ENCODE measurements at regions not wholly inside any gene's neighbourhood (a gene's known extent, or its start where the extent isn't known, plus 50 kb on each side); places are given as distances from the start of the nearest gene placed in this dataset.

DNA sequence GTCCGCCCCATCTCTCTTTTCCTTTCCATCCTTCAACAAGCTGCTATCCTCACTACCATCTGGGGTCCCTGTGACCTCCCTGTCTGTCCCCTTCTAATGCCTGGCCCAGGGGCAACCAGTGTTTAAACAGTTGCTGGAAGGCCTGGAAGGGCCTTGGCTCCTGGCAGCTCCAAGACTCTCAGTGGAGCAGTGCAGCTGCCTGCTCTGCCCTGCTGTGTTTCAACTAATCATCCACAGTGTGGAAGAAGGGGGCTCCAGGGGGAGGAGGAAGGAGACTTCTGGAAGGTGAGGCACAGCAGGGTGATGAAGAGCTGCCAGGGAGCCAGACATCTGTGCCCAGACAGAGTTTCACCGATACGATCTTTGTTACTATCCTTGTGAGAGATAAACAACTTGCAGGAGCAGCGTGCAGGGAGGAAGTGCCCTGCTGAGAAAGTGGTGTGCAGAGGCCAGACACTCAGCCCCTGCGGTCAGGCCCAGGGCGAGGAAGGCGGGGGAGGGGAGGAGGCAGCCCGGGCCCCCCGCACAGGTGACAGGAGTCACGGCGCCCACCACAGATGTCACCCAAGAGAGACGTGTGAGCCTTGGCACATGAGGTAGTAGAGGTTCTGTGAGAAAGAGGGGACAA, 1061.8 kb downstream of the BCL11B start:
- H3K9me1 ChIP-seq (ENCODE audit: insufficient read depth, low read length) = no peaks in the 10 kb centered on the region
- H3K23ac ChIP-seq (ENCODE audit: low read depth, low read length) = no peak overlapping the region

More for the DNA sequence above, 1061.8 kb downstream of the BCL11B start:
- no peak overlapping the region for H3K4me3 ChIP-seq (ENCODE audit: insufficient read depth, low read depth, low read length)
- intact Hi-C loops (cut with micrococcal nuclease) (no loop called here), in situ Hi-C loops (cut with MboI; ENCODE audit: low sequenced_read_pairs) (no loop called here), dilution Hi-C loops (cut with HindIII; ENCODE audit: low sequenced_read_pairs, unreplicated experiment) (no loop called here)
- H3K9me3 ChIP-seq (ENCODE audit: control insufficient read depth, insufficient read depth, low read length) = peaks cover 33% of the 10 kb centered on the region
- no peak overlapping the region for H3K9ac ChIP-seq (ENCODE audit: low read depth, low read length)
- TF ChIP-seq USF2 (IDR thresholded peaks at IDR 0.05; ENCODE audit: low read depth, low read length) (no peak), BHLHE40 (IDR thresholded peaks at IDR 0.05; ENCODE audit: low read depth, low read length) (no peak), RFX5 (IDR thresholded peaks at IDR 0.05; ENCODE audit: low read depth, low read length) (no peak), CHD1 (IDR thresholded peaks at IDR 0.05; ENCODE audit: low read depth, low read length) (no peak), MAZ (IDR thresholded peaks at IDR 0.05; ENCODE audit: borderline replicate concordance, low read depth, low read length) (no peak), CEBPB (IDR thresholded peaks at IDR 0.05; ENCODE audit: low read depth, low read length) (no peak), SMC3 (IDR thresholded peaks at IDR 0.05; ENCODE audit: low read depth, low read length) (no peak), ELK1 (IDR thresholded peaks at IDR 0.05; ENCODE audit: borderline replicate concordance, low read depth, low read length) (no peak), NFE2L2 (IDR thresholded peaks at IDR 0.05; ENCODE audit: low read depth, low read length) (no peak), POLR2A (IDR thresholded peaks at IDR 0.05; ENCODE audit: low read depth, low read length) (no peak), FOS (IDR thresholded peaks at IDR 0.05; ENCODE audit: low read depth, low read length) (no peak), RCOR1 (IDR thresholded peaks at IDR 0.05; ENCODE audit: insufficient replicate concordance, low read length) (no peak), RAD21 (IDR thresholded peaks at IDR 0.05; ENCODE audit: low read length) (no peak), MXI1 (IDR thresholded peaks at IDR 0.05; ENCODE audit: borderline replicate concordance, low read depth, low read length) (no peak), MAFK (IDR thresholded peaks at IDR 0.05; ENCODE audit: low read depth, low read length) (no peak)
- TF ChIP-seq, protein P1, sequence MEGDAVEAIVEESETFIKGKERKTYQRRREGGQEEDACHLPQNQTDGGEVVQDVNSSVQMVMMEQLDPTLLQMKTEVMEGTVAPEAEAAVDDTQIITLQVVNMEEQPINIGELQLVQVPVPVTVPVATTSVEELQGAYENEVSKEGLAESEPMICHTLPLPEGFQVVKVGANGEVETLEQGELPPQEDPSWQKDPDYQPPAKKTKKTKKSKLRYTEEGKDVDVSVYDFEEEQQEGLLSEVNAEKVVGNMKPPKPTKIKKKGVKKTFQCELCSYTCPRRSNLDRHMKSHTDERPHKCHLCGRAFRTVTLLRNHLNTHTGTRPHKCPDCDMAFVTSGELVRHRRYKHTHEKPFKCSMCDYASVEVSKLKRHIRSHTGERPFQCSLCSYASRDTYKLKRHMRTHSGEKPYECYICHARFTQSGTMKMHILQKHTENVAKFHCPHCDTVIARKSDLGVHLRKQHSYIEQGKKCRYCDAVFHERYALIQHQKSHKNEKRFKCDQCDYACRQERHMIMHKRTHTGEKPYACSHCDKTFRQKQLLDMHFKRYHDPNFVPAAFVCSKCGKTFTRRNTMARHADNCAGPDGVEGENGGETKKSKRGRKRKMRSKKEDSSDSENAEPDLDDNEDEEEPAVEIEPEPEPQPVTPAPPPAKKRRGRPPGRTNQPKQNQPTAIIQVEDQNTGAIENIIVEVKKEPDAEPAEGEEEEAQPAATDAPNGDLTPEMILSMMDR (conservative IDR thresholded peaks at IDR 0.05; ENCODE audit: low read depth, low read length) = no peak
- no peak overlapping the region for H3K56ac ChIP-seq (ENCODE audit: extremely low read depth, insufficient read depth, low read length)
- H4K20me1 ChIP-seq (ENCODE audit: insufficient read depth, low read length) = no peaks in the 10 kb centered on the region
- WGBS, 2 experiments (ENCODE audit: extremely low coverage in 2 of 2, insufficient read length in 1 of 2) = 16% methylated on average over 6 of the region's 12 CpGs; no CpG with 5 or more reads in 1 of the 2 experiments
- no peak overlapping the region for H4K91ac ChIP-seq (ENCODE audit: insufficient read depth, low read depth, low read length)
- no peak overlapping the region for H2BK5ac ChIP-seq (ENCODE audit: low read depth, low read length, poor library complexity, severe bottlenecking)
- no peaks in the 10 kb centered on the region for H3K27me3 ChIP-seq (ENCODE audit: control insufficient read depth, insufficient read depth, low read length)
- no peak for ATAC-seq (ENCODE audit: low read depth)
- no peak overlapping the region for H3K14ac ChIP-seq (replicated peaks; ENCODE audit: low read depth, low read length)
- H3K4me2 ChIP-seq (ENCODE audit: low read depth, low read length) = no peak overlapping the region
- BruUV-seq (replicated peaks) = no TSS peak
- H3K4me1 ChIP-seq (ENCODE audit: control insufficient read depth, insufficient read depth, low read length) = no peaks in the 10 kb centered on the region
- H2AK5ac ChIP-seq (ENCODE audit: low read depth, low read length) = no peak overlapping the region
- CTCF ChIA-PET = no interaction called here
- POLR2A ChIA-PET (ENCODE audit: unreplicated experiment) = no interaction called here
- no peaks in the 10 kb centered on the region for H3K79me1 ChIP-seq (ENCODE audit: low read depth in 1 of 2, low read length in 2 of 2)
- H3K36me3 ChIP-seq (ENCODE audit: control insufficient read depth, insufficient read depth, low read length) = no peaks in the 10 kb centered on the region
- DNase-seq = no peak
- no peak overlapping the region for H3K18ac ChIP-seq (ENCODE audit: low read depth, low read length)
- no peak overlapping the region for H2BK15ac ChIP-seq (ENCODE audit: low read depth, low read length)
- no peak overlapping the region for H2BK20ac ChIP-seq (ENCODE audit: low read depth, low read length)
- H2AFZ ChIP-seq (replicated peaks; ENCODE audit: low read length, poor library complexity) = no peak overlapping the region
- H3K4ac ChIP-seq (ENCODE audit: low read depth, low read length) = no peak overlapping the region
- H4K8ac ChIP-seq (ENCODE audit: low read depth in 2 of 2, low read length in 2 of 2) = no peak overlapping the region
- H2AK9ac ChIP-seq (replicated peaks; ENCODE audit: low read depth, low read length, poor library complexity) = no peak overlapping the region
- no peak overlapping the region for H4K5ac ChIP-seq (ENCODE audit: low read depth, low read length)
- no peak overlapping the region for H3K27ac ChIP-seq (ENCODE audit: insufficient read depth, low read length)
- no peak overlapping the region for H2BK120ac ChIP-seq (ENCODE audit: low read depth, low read length)

All from IMR-90 (cell line).